ENCODE measurements at regions not wholly inside any gene's neighbourhood (a gene's known extent, or its start where the extent isn't known, plus 50 kb on each side); places are given as distances from the start of the nearest gene placed in this dataset.

GRCh38 chr20:60295214-60295613 is 337.0 kb downstream of the CDH26 start:
- Histone ChIP-seq H2AFZ (ENCODE audit: low read depth, low read length) (no peak overlapping the region), H3K27ac (ENCODE audit: low read depth, low read length) (no peak overlapping the region), H3K36me3 (ENCODE audit: insufficient read depth, low read length) (no peaks in the 10 kb centered on the region), H3K4me3 (ENCODE audit: insufficient read depth, low read depth, low read length) (no peak overlapping the region), H3K4me2 (ENCODE audit: low read length) (no peak overlapping the region), H4K20me1 (ENCODE audit: insufficient read depth, low read length) (no peaks in the 10 kb centered on the region), H3K27me3 (ENCODE audit: insufficient read depth, low read length) (no peaks in the 10 kb centered on the region), H3K9ac (ENCODE audit: low read length) (no peak overlapping the region), H3K9me3 (ENCODE audit: insufficient read depth, low read depth, low read length) (no peaks in the 10 kb centered on the region), H3K4me1 (ENCODE audit: insufficient read depth, low read length) (no peaks in the 10 kb centered on the region), H3K79me2 (ENCODE audit: insufficient read depth, low read length) (no peaks in the 10 kb centered on the region)
- DNase-seq (ENCODE audit: low read depth), result no peak
- Mint-ChIP-seq H3K27me3 (ENCODE audit: low read depth, unreplicated experiment) (peaks cover 17% of the 10 kb centered on the region), H3K27ac (ENCODE audit: unreplicated experiment) (no peak overlapping the region), H3K9me3 (ENCODE audit: unreplicated experiment) (peaks cover 5% of the 10 kb centered on the region), H3K4me1 (ENCODE audit: low read depth, unreplicated experiment) (no peaks in the 10 kb centered on the region), H3K4me3 (ENCODE audit: unreplicated experiment) (no peak overlapping the region), H3K36me3 (ENCODE audit: low read depth, unreplicated experiment) (no peaks in the 10 kb centered on the region)
- FAIRE-seq, result no peak
- no peak for TF ChIP-seq EZH2 (IDR thresholded peaks at IDR 0.05; ENCODE audit: insufficient read depth, low read length)
- TF ChIP-seq, protein P1, sequence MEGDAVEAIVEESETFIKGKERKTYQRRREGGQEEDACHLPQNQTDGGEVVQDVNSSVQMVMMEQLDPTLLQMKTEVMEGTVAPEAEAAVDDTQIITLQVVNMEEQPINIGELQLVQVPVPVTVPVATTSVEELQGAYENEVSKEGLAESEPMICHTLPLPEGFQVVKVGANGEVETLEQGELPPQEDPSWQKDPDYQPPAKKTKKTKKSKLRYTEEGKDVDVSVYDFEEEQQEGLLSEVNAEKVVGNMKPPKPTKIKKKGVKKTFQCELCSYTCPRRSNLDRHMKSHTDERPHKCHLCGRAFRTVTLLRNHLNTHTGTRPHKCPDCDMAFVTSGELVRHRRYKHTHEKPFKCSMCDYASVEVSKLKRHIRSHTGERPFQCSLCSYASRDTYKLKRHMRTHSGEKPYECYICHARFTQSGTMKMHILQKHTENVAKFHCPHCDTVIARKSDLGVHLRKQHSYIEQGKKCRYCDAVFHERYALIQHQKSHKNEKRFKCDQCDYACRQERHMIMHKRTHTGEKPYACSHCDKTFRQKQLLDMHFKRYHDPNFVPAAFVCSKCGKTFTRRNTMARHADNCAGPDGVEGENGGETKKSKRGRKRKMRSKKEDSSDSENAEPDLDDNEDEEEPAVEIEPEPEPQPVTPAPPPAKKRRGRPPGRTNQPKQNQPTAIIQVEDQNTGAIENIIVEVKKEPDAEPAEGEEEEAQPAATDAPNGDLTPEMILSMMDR (IDR thresholded peaks at IDR 0.05; ENCODE audit: insufficient read depth, low read depth, low read length), result no peak

DNA sequence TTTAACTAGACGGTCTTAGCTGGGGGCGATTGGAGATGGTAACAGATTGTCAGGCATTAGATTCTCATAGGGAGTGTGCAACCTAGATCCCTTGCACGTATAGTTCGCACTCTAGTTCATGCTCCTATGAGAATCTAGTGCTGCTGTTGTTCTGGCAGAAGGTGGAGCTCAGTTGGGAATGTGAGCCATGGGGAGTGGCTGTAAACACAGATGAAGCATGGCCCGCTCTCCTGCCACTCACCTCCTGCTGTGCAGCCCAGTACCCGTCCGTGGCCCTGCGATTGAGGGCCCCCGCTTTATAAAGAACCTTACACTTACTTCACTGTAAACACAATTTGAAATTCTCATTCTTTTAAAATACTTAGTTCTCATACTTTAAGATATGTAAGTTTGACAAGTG is 339.4 kb downstream of the CDH26 start:
- Histone ChIP-seq H2AFZ (ENCODE audit: low read depth, low read length) (no peak overlapping the region), H3K4me3 (ENCODE audit: insufficient read depth, low read depth, low read length) (no peak overlapping the region), H3K4me1 (ENCODE audit: insufficient read depth, low read length) (no peaks in the 10 kb centered on the region), H3K36me3 (ENCODE audit: insufficient read depth, low read length) (no peaks in the 10 kb centered on the region), H4K20me1 (ENCODE audit: insufficient read depth, low read length) (no peaks in the 10 kb centered on the region), H3K79me2 (ENCODE audit: insufficient read depth, low read length) (no peaks in the 10 kb centered on the region), H3K27ac (ENCODE audit: low read depth, low read length) (no peak overlapping the region), H3K27me3 (ENCODE audit: insufficient read depth, low read length) (no peaks in the 10 kb centered on the region), H3K4me2 (ENCODE audit: low read length) (no peak overlapping the region), H3K9ac (ENCODE audit: low read length) (no peak overlapping the region), H3K9me3 (ENCODE audit: insufficient read depth, low read depth, low read length) (no peaks in the 10 kb centered on the region)
- FAIRE-seq, result no peak
- no peak for DNase-seq (ENCODE audit: low read depth)
- no peaks in the 10 kb centered on the region for H3K4me1 Mint-ChIP-seq (ENCODE audit: low read depth, unreplicated experiment)
- no peak for TF ChIP-seq EZH2 (IDR thresholded peaks at IDR 0.05; ENCODE audit: insufficient read depth, low read length)
- TF ChIP-seq, protein P1 (IDR thresholded peaks at IDR 0.05; ENCODE audit: insufficient read depth, low read depth, low read length), result no peak
- H3K4me3 Mint-ChIP-seq (ENCODE audit: unreplicated experiment), result no peak overlapping the region
- no peak overlapping the region for H3K27ac Mint-ChIP-seq (ENCODE audit: unreplicated experiment)
- H3K27me3 Mint-ChIP-seq (ENCODE audit: low read depth, unreplicated experiment), result peaks cover 16% of the 10 kb centered on the region
- no peaks in the 10 kb centered on the region for H3K36me3 Mint-ChIP-seq (ENCODE audit: low read depth, unreplicated experiment)
- H3K9me3 Mint-ChIP-seq (ENCODE audit: unreplicated experiment), result peaks cover 2% of the 10 kb centered on the region

GRCh38 chr20:60298647-60299046 is 340.4 kb downstream of the CDH26 start:
- no peak overlapping the region for H3K27ac ChIP-seq (ENCODE audit: low read depth, low read length)
- H3K27me3 Mint-ChIP-seq (ENCODE audit: low read depth, unreplicated experiment), result peaks cover 8% of the 10 kb centered on the region
- no peaks in the 10 kb centered on the region for H3K36me3 Mint-ChIP-seq (ENCODE audit: low read depth, unreplicated experiment)
- no peak overlapping the region for H3K4me2 ChIP-seq (ENCODE audit: low read length)
- H3K36me3 ChIP-seq (ENCODE audit: insufficient read depth, low read length), result no peaks in the 10 kb centered on the region
- no peak overlapping the region for H3K4me3 ChIP-seq (ENCODE audit: insufficient read depth, low read depth, low read length)
- H2AFZ ChIP-seq (ENCODE audit: low read depth, low read length), result no peak overlapping the region
- H3K4me1 Mint-ChIP-seq (ENCODE audit: low read depth, unreplicated experiment), result no peaks in the 10 kb centered on the region
- no peak overlapping the region for H3K9ac ChIP-seq (ENCODE audit: low read length)
- H3K27me3 ChIP-seq (ENCODE audit: insufficient read depth, low read length), result no peaks in the 10 kb centered on the region
- H3K9me3 ChIP-seq (ENCODE audit: insufficient read depth, low read depth, low read length), result no peaks in the 10 kb centered on the region
- peaks cover 2% of the 10 kb centered on the region for H3K9me3 Mint-ChIP-seq (ENCODE audit: unreplicated experiment)
- no peaks in the 10 kb centered on the region for H3K4me1 ChIP-seq (ENCODE audit: insufficient read depth, low read length)
- TF ChIP-seq EZH2 (IDR thresholded peaks at IDR 0.05; ENCODE audit: insufficient read depth, low read length), result no peak
- TF ChIP-seq, protein P1 (IDR thresholded peaks at IDR 0.05; ENCODE audit: insufficient read depth, low read depth, low read length), result no peak
- DNase-seq (ENCODE audit: low read depth), result no peak
- FAIRE-seq, result no peak
- H3K79me2 ChIP-seq (ENCODE audit: insufficient read depth, low read length), result no peaks in the 10 kb centered on the region
- no peaks in the 10 kb centered on the region for H4K20me1 ChIP-seq (ENCODE audit: insufficient read depth, low read length)
- no peak overlapping the region for H3K27ac Mint-ChIP-seq (ENCODE audit: unreplicated experiment)
- H3K4me3 Mint-ChIP-seq (ENCODE audit: unreplicated experiment), result no peak overlapping the region

Measured in astrocyte (in vitro differentiated cells and primary cell).